SK-N-SH treated with all-trans-retinoic acid at 6 μM for 48 hours (cell line): ENCODE measurements at regions not wholly inside any gene's neighbourhood (a gene's known extent, or its start where the extent isn't known, plus 50 kb on each side); places are given as distances from the start of the nearest gene placed in this dataset.

Source experiments
- ATAC-seq: fragments of 200-7000 bp; cut with Tn5 transposase; 3 replicates; pipeline ENCODE4 v1.9.1; 2020; ENCODE audit warnings: mild to moderate bottlenecking, moderate library complexity
- ARNTL ChIP-seq: fragments of 450-650 bp; formaldehyde crosslinking; IDR thresholded peaks from 2 replicates; pipeline ENCODE4 v1.5.0; 2020; ENCODE audit warnings: low read depth, mild to moderate bottlenecking, moderate library complexity, borderline replicate concordance
- CSDC2 ChIP-seq: fragments of 250-450 bp; sonication (Bioruptor Pico); IDR thresholded peaks from 2 replicates; pipeline ENCODE4 v1.5.0; 2020; ENCODE audit warnings: mild to moderate bottlenecking, moderate library complexity
- ESRRG ChIP-seq: fragments of 250-450 bp; sonication (Bioruptor Pico); IDR thresholded peaks from 2 replicates; pipeline ENCODE4 v1.6.1; 2021; ENCODE audit warnings: mild to moderate bottlenecking
- GLIS3 ChIP-seq: fragments of 250-450 bp; sonication (Bioruptor Pico); IDR thresholded peaks from 2 replicates; pipeline ENCODE4 v1.5.0; 2020; ENCODE audit warnings: mild to moderate bottlenecking, moderate library complexity
- OSR1 ChIP-seq: fragments of 250-450 bp; sonication (Bioruptor Pico); IDR thresholded peaks from 2 replicates; pipeline ENCODE4 v1.8.0; 2022; ENCODE audit warnings: moderate library complexity, mild to moderate bottlenecking, inconsistent platforms
- PPARA ChIP-seq: fragments of 250-450 bp; sonication (Bioruptor Pico); IDR thresholded peaks from 2 replicates; pipeline ENCODE4 v1.5.0; 2020; ENCODE audit warnings: mild to moderate bottlenecking, borderline replicate concordance
- RARB ChIP-seq: fragments of 250-450 bp; sonication (Bioruptor Pico); IDR thresholded peaks from 2 replicates; pipeline ENCODE4 v1.8.0; 2021; ENCODE audit warnings: mild to moderate bottlenecking, moderate library complexity
- SNAI2 ChIP-seq: fragments of 250-450 bp; sonication (Bioruptor Pico); IDR thresholded peaks from 2 replicates; pipeline ENCODE4 v1.5.0; 2020; ENCODE audit warnings: mild to moderate bottlenecking, moderate library complexity
- TOX ChIP-seq: fragments of 250-450 bp; sonication (Bioruptor Pico); IDR thresholded peaks from 2 replicates; pipeline ENCODE4 v1.8.0; 2021; ENCODE audit warnings: mild to moderate bottlenecking, moderate library complexity, borderline replicate concordance
- ZC3H10 ChIP-seq: fragments of 250-450 bp; sonication (Bioruptor Pico); IDR thresholded peaks from 2 replicates; pipeline ENCODE4 v1.5.1; 2021; ENCODE audit warnings: mild to moderate bottlenecking, moderate library complexity
- ZFP3 ChIP-seq: fragments of 250-450 bp; sonication (Bioruptor Pico); IDR thresholded peaks from 2 replicates; pipeline ENCODE4 v1.5.0; 2020; ENCODE audit warnings: mild to moderate bottlenecking, moderate library complexity
- ZFP30 ChIP-seq: fragments of 450-650 bp; formaldehyde crosslinking; IDR thresholded peaks from 2 replicates; pipeline ENCODE4 v1.5.0; 2022; ENCODE audit warnings: mild to moderate bottlenecking, moderate library complexity
- ZNF565 ChIP-seq: fragments of 450-650 bp; formaldehyde crosslinking; conservative IDR thresholded peaks from 2 replicates; pipeline ENCODE4 v1.5.0; 2020; ENCODE audit warnings: low read depth, mild to moderate bottlenecking, moderate library complexity
- ZNF70 ChIP-seq: fragments of 450-650 bp; formaldehyde crosslinking; IDR thresholded peaks from 2 replicates; pipeline ENCODE4 v1.5.0; 2020; ENCODE audit warnings: mild to moderate bottlenecking, moderate library complexity
- ZNF8 ChIP-seq: fragments of 450-650 bp; formaldehyde crosslinking; IDR thresholded peaks from 2 replicates; pipeline ENCODE4 v1.5.0; 2020; ENCODE audit warnings: mild to moderate bottlenecking, moderate library complexity
- TF ChIP-seq, protein P1 (sequence below): fragments of 250-450 bp; sonication (Bioruptor Pico); IDR thresholded peaks from 2 replicates; pipeline ENCODE4 v1.5.1; 2020; ENCODE audit warnings: low read depth, mild to moderate bottlenecking, moderate library complexity
- TF ChIP-seq, protein P2 (sequence below): fragments of 250-450 bp; sonication (Bioruptor Pico); IDR thresholded peaks from 2 replicates; pipeline ENCODE4 v1.8.0; 2021; ENCODE audit warnings: low read depth, mild to moderate bottlenecking, moderate library complexity, borderline replicate concordance
- TF ChIP-seq, protein P3 (sequence below): fragments of 250-450 bp; sonication (Bioruptor Pico); IDR thresholded peaks from 2 replicates; pipeline ENCODE4 v1.8.0; 2020; ENCODE audit warnings: mild to moderate bottlenecking, moderate library complexity, borderline replicate concordance

DNA sequence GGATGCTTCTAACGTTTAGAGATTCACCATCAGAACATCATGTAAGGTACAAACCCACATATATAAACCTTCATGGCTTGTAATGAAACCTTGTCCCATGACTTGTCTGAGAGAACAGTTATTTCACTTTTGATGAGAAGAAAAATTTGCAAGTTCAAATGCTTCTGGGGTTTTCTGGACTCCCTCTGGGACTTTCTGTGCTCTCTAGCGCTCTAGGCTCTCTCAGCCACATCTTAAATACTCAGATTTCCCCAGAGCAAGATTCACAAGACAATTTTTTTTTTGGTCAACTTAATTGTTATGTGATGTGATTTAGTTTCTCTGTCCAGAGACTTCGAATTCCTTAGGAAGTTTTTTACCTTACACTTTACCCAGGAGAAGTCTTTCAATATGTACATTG lies 282.8 kb upstream of the EDNRB start:
- no peak for ATAC-seq
- TF ChIP-seq RARB (CRISPR knock-in tag): no peak
- TF ChIP-seq, protein P1, sequence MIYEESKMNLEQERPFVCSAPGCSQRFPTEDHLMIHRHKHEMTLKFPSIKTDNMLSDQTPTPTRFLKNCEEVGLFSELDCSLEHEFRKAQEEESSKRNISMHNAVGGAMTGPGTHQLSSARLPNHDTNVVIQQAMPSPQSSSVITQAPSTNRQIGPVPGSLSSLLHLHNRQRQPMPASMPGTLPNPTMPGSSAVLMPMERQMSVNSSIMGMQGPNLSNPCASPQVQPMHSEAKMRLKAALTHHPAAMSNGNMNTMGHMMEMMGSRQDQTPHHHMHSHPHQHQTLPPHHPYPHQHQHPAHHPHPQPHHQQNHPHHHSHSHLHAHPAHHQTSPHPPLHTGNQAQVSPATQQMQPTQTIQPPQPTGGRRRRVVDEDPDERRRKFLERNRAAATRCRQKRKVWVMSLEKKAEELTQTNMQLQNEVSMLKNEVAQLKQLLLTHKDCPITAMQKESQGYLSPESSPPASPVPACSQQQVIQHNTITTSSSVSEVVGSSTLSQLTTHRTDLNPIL (CRISPR knock-in tag): no peak
- TF ChIP-seq, protein P2, sequence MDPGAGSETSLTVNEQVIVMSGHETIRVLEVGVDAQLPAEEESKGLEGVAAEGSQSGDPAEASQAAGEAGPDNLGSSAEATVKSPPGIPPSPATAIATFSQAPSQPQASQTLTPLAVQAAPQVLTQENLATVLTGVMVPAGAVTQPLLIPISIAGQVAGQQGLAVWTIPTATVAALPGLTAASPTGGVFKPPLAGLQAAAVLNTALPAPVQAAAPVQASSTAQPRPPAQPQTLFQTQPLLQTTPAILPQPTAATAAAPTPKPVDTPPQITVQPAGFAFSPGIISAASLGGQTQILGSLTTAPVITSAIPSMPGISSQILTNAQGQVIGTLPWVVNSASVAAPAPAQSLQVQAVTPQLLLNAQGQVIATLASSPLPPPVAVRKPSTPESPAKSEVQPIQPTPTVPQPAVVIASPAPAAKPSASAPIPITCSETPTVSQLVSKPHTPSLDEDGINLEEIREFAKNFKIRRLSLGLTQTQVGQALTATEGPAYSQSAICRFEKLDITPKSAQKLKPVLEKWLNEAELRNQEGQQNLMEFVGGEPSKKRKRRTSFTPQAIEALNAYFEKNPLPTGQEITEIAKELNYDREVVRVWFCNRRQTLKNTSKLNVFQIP: no peak
- TF ChIP-seq, all 23 proteins: peak for 0

DNA sequence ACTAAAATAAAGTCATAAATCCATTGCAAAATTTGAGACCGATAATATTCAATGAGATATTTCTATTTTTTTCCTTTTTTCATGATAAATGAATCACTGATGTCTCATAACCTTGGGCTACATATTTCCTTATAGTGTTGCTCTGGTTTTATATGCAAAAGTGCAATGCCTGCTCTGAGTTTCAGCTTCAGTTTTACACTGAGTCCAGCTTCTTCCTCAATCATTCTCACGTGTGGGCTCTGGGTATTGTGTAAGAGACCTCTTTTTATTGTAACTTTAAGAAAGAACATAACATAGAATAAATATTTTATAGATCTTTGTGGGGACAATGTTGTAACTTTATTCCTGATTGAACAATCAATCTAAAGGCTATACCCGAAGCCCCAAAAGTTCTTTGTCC lies 280.2 kb upstream of the EDNRB start:
- TF ChIP-seq RARB (CRISPR knock-in tag): no peak
- TF ChIP-seq OSR1: no peak
- no peak for TF ChIP-seq ZC3H10 (CRISPR knock-in tag)
- no peak for ATAC-seq

DNA sequence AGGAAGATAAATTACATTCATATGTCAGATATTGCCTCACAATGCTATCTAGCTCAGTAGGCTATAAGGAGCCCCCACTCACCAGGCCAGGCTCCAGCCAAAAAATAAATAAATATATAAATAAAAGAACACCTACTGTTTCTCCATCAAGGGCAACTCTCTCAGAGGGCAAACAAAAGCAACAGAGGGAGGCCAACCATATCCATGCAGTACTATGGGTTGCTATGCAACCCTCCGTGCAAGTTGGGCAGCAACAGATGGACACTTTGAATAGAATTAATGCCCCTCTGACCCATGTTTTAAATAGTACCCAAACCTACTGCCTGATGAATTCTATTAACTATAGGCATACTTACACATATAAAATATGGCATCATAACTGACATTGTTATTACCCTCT lies 279.8 kb upstream of the EDNRB start:
- ATAC-seq: no peak
- no peak for TF ChIP-seq ZNF8 (CRISPR knock-in tag)
- no peak for TF ChIP-seq PPARA
- TF ChIP-seq TOX: no peak
- TF ChIP-seq, protein P1 (CRISPR knock-in tag): no peak
- TF ChIP-seq ZNF565 (CRISPR knock-in tag): no peak

DNA sequence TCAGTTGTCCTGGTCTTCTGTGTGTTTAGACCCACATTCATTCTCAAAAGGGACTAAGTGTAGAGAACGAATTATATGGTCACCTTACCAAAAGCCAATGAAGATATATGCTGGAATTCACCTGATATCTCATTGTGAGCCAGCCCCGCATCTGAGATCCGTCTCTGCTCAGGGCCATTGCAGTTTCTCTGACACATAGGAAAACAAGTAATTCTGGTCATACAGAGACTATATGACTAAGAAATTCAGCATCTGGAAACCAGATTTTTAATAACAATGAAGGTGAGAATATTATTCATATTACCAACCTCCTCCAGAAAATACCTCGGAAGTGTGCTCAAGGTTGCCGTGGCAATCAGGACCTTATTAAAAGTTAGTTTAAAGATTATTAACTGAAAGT lies 278.6 kb upstream of the EDNRB start:
- ATAC-seq: no peak
- TF ChIP-seq ZNF8 (CRISPR knock-in tag): no peak
- no peak for TF ChIP-seq TOX
- no peak for TF ChIP-seq ESRRG
- TF ChIP-seq, protein P2: no peak
- TF ChIP-seq SNAI2: no peak
- no peak for TF ChIP-seq RARB (CRISPR knock-in tag)
- TF ChIP-seq, protein P1 (CRISPR knock-in tag): no peak
- no peak for TF ChIP-seq ZNF70 (CRISPR knock-in tag)
- no peak for TF ChIP-seq OSR1
- no peak for TF ChIP-seq PPARA
- TF ChIP-seq CSDC2 (CRISPR knock-in tag): no peak

DNA sequence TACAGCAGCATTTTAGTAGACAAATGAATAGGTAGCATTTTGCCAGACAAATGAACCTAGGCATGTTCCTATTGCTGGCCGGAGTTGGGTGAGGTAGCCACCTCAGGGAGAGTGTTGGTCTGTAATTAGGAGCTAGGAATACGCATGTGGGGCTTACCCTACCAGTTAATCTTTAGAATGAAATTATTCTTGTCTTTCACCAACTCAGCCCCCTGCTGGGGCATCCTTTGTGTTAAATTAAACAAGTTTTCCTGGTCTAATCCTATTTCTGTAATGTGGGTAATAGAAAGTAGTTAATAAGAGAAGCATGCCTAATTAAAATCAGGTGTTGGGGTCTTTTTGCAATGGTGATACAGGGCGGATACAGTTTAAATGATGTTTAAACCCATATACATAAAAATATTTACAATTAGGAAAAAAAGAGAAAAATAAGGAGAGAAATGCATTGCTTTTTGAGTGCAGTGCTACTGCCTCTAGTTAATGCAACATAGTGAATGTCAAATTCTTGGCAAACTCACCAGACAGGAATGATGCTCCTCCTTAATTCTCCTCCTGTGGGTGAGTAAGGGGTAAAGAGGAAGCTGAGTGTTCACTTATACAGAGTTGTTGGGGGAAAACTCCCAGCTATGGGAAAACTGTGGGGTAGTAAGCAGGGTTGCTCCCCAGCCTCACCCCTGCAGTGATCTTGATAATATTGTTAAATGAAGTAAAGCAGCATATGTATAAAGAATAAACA lies 276.4 kb upstream of the EDNRB start:
- no peak for TF ChIP-seq RARB (CRISPR knock-in tag)
- TF ChIP-seq ZFP3: no peak
- TF ChIP-seq ZNF565 (CRISPR knock-in tag): no peak
- no peak for TF ChIP-seq OSR1
- no peak for TF ChIP-seq ZNF8 (CRISPR knock-in tag)
- no peak for TF ChIP-seq ARNTL (CRISPR knock-in tag)
- no peak for TF ChIP-seq ZFP30 (CRISPR knock-in tag)
- TF ChIP-seq, protein P3, sequence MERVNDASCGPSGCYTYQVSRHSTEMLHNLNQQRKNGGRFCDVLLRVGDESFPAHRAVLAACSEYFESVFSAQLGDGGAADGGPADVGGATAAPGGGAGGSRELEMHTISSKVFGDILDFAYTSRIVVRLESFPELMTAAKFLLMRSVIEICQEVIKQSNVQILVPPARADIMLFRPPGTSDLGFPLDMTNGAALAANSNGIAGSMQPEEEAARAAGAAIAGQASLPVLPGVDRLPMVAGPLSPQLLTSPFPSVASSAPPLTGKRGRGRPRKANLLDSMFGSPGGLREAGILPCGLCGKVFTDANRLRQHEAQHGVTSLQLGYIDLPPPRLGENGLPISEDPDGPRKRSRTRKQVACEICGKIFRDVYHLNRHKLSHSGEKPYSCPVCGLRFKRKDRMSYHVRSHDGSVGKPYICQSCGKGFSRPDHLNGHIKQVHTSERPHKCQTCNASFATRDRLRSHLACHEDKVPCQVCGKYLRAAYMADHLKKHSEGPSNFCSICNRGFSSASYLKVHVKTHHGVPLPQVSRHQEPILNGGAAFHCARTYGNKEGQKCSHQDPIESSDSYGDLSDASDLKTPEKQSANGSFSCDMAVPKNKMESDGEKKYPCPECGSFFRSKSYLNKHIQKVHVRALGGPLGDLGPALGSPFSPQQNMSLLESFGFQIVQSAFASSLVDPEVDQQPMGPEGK: no peak
- TF ChIP-seq GLIS3: no peak
- TF ChIP-seq, all 23 proteins: peak for 0
- ATAC-seq: peak; percentile 84
